Trophoblast cell (in vitro differentiated cells and primary cell): ENCODE measurements at regions not wholly inside any gene's neighbourhood (a gene's known extent, or its start where the extent isn't known, plus 50 kb on each side); places are given as distances from the start of the nearest gene placed in this dataset.

ENCODE experiments used
- DNase-seq, 2 donors: peaks; one replicate each; pipeline ENCODE4 v3.0.0-alpha.2; 2016
- H2AFZ ChIP-seq: 2 replicates; pipeline ENCODE4 v1.6.1; 2013; ENCODE audit warnings: low read length, moderate library complexity, mild to moderate bottlenecking; ENCODE audit not compliant: insufficient read depth, poor library complexity
- H2AK5ac ChIP-seq: 2 replicates; pipeline ENCODE4 v1.6.1; 2013; ENCODE audit warnings: mild to moderate bottlenecking, low read length
- H2BK120ac ChIP-seq: 2 replicates; pipeline ENCODE4 v1.6.1; 2013; ENCODE audit warnings: low read length, mild to moderate bottlenecking, moderate library complexity; ENCODE audit not compliant: insufficient read depth, poor library complexity
- H2BK12ac ChIP-seq: 2 replicates; pipeline ENCODE4 v1.6.1; 2013; ENCODE audit warnings: mild to moderate bottlenecking, low read length, moderate library complexity
- H2BK5ac ChIP-seq: 2 replicates; pipeline ENCODE4 v1.6.1; 2013; ENCODE audit warnings: low read length, low read depth, moderate library complexity, mild to moderate bottlenecking; ENCODE audit not compliant: poor library complexity
- H3K14ac ChIP-seq: 2 replicates; pipeline ENCODE4 v1.6.1; 2013; ENCODE audit warnings: mild to moderate bottlenecking, low read length
- H3K18ac ChIP-seq: 2 replicates; pipeline ENCODE4 v1.6.1; 2013; ENCODE audit warnings: mild to moderate bottlenecking, low read length
- H3K23ac ChIP-seq: 2 replicates; pipeline ENCODE4 v1.6.1; 2013; ENCODE audit warnings: low read length
- H3K27ac ChIP-seq: 2 replicates; pipeline ENCODE4 v1.5.1; 2013; ENCODE audit warnings: low read depth, mild to moderate bottlenecking, inconsistent platforms, low read length, moderate library complexity
- H3K27me3 ChIP-seq: 2 replicates; pipeline ENCODE4 v1.6.1; 2013; ENCODE audit warnings: inconsistent platforms, mild to moderate bottlenecking, low read length, moderate library complexity; ENCODE audit not compliant: insufficient read depth
- H3K36me3 ChIP-seq, 2 experiments: 1 replicate in 1 of 2; 2 replicates in 1 of 2; pipeline ENCODE4 v1.6.1; 2013; ENCODE audit warnings: low read length in 2 of 2, mild to moderate bottlenecking in 2 of 2, moderate library complexity in 1 of 2; ENCODE audit not compliant: insufficient read depth in 2 of 2, control insufficient read depth in 1 of 2
- H3K4ac ChIP-seq: 2 replicates; pipeline ENCODE4 v1.6.1; 2013; ENCODE audit warnings: low read depth, mild to moderate bottlenecking, low read length, moderate library complexity
- H3K4me1 ChIP-seq, 2 experiments: 1 replicate in 1 of 2; 2 replicates in 1 of 2; pipeline ENCODE4 v1.6.1; 2013; ENCODE audit warnings: low read length in 2 of 2, mild to moderate bottlenecking in 2 of 2, moderate library complexity in 1 of 2; ENCODE audit not compliant: insufficient read depth in 2 of 2, control insufficient read depth in 1 of 2
- H3K4me2 ChIP-seq: 2 replicates; pipeline ENCODE4 v1.6.1; 2013; ENCODE audit warnings: inconsistent platforms, mild to moderate bottlenecking, low read length, moderate library complexity
- H3K4me3 ChIP-seq: 2 replicates; pipeline ENCODE4 v1.5.1; 2013; ENCODE audit warnings: mild to moderate bottlenecking, low read depth, low read length, inconsistent platforms
- H3K79me1 ChIP-seq: one replicate; pipeline ENCODE4 v1.6.1; 2013; ENCODE audit warnings: low read length
- H3K79me2 ChIP-seq: 2 replicates; pipeline ENCODE4 v1.6.1; 2013; ENCODE audit warnings: low read length, mild to moderate bottlenecking; ENCODE audit not compliant: control insufficient read depth, insufficient read depth, poor library complexity
- H3K9ac ChIP-seq: 2 replicates; pipeline ENCODE4 v1.6.1; 2013; ENCODE audit warnings: mild to moderate bottlenecking, low read length
- H3K9me3 ChIP-seq: 2 replicates; pipeline ENCODE4 v1.6.1; 2013; ENCODE audit warnings: low read depth, mild to moderate bottlenecking, control low read depth, inconsistent platforms, low read length; ENCODE audit not compliant: insufficient read depth
- H4K12ac ChIP-seq: 2 replicates; pipeline ENCODE4 v1.6.1; 2013; ENCODE audit warnings: low read depth, mild to moderate bottlenecking, low read length, moderate library complexity
- H4K8ac ChIP-seq: 2 replicates; pipeline ENCODE4 v1.6.1; 2013; ENCODE audit warnings: low read depth, mild to moderate bottlenecking, low read length, moderate library complexity
- H4K91ac ChIP-seq: one replicate; pipeline ENCODE4 v1.6.1; 2013; ENCODE audit warnings: low read depth, mild to moderate bottlenecking, low read length, moderate library complexity
- WGBS: extraction: QIAGEN DNeasy Blood & Tissue Kit; methylation state at CpG from one replicate; pipeline ENCODE4 v1.1.7; 2013; ENCODE audit warnings: missing lambda C conversion rate; ENCODE audit not compliant: insufficient read length, insufficient coverage; ENCODE audit errors: extremely low coverage; 5-methylcytosine and 5-hydroxymethylcytosine counted together

GRCh38 chr6:139580592-139581484 is 206.4 kb upstream of the CITED2 start:
- Histone ChIP-seq H3K9ac (no peak overlapping the region), H3K4me2 (no peak overlapping the region), H3K27ac (no peak overlapping the region), H3K4me3 (no peak overlapping the region), H3K79me2 (no peaks in the 10 kb centered on the region), H3K4me1 (peaks cover 3 to 15% of the 10 kb centered on the region in 2 experiments), H2BK120ac (peak overlapping the region; percentile 27), H2AFZ (no peak overlapping the region), H3K9me3 (no peaks in the 10 kb centered on the region), H2BK5ac (no peak overlapping the region), H4K8ac (no peak overlapping the region), H4K12ac (no peak overlapping the region), H3K36me3 (no peaks in the 10 kb centered on the region), H3K27me3 (no peaks in the 10 kb centered on the region), H2AK5ac (no peak overlapping the region), H3K4ac (no peak overlapping the region), H3K79me1 (peaks cover 16% of the 10 kb centered on the region), H3K14ac (no peak overlapping the region), H4K91ac (no peak overlapping the region), H2BK12ac (peak overlapping the region; percentile 50), H3K23ac (no peak overlapping the region), H3K18ac (no peak overlapping the region)
- no CpG with 5 or more reads among the region's 9 CpGs for WGBS
- no peak for DNase-seq

DNA sequence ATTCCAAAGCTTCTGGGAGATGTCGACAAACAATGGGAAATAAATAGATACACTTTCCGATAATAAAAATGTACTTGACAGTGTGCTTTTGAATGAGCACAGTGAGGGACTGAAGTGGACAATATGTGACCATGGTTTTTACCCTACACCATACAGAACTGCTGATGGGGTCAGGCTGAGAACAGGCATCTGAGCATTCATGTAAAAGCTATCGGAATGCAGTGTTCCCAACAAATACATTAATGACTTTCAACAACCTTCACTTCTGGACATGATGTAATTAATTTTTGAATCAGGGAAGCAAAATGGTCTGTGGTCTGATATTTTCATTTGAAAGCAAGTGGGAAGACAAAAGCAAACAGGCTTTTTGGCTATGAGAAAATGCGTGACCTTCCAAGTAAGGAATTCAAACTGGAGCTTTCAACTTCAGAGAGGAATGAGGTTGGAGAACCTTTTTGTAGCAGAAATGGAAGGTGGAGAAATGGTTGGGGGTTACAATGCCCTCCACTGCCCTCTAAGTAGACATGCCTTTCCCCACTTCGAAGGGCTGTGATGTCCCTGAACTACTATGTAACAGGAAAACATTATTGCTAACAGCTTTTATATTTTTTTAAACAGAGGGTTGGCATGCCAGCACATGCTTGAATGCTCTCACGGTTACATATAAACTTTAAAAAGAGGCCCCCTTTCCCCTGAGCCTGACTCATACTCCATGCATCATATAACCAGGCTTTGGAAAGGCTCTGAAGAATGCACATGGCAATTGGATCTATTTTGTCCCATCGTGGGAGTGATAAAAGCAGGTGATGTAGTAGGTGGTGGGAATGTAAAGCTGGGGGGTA is 203.5 kb upstream of the CITED2 start:
- H3K23ac ChIP-seq: no peak overlapping the region
- H2AFZ ChIP-seq: peak overlapping the region; percentile 39
- no peak overlapping the region for H3K14ac ChIP-seq
- no CpG with 5 or more reads among the region's 7 CpGs for WGBS
- peak in 1 of 2 donors; percentile 68 for DNase-seq
- no peak overlapping the region for H3K4ac ChIP-seq
- no peak overlapping the region for H3K4me3 ChIP-seq
- no peak overlapping the region for H3K4me2 ChIP-seq
- peak overlapping the region; percentile 49 for H4K91ac ChIP-seq
- peaks cover 16% of the 10 kb centered on the region for H3K79me1 ChIP-seq
- H3K9ac ChIP-seq: no peak overlapping the region
- H3K36me3 ChIP-seq: no peaks in the 10 kb centered on the region
- H3K79me2 ChIP-seq: no peaks in the 10 kb centered on the region
- peak overlapping the region; percentile 45 for H3K27ac ChIP-seq
- H2AK5ac ChIP-seq: no peak overlapping the region
- H3K9me3 ChIP-seq: no peaks in the 10 kb centered on the region
- no peak overlapping the region for H2BK12ac ChIP-seq
- no peak overlapping the region for H4K8ac ChIP-seq
- no peak overlapping the region for H4K12ac ChIP-seq
- H2BK5ac ChIP-seq: no peak overlapping the region
- no peak overlapping the region for H3K18ac ChIP-seq
- no peaks in the 10 kb centered on the region for H3K27me3 ChIP-seq
- peaks cover 3 to 15% of the 10 kb centered on the region in 2 experiments for H3K4me1 ChIP-seq
- H2BK120ac ChIP-seq: no peak overlapping the region

GRCh38 chr6:139577124-139577762 is 202.8 kb upstream of the CITED2 start:
- Histone ChIP-seq H2BK5ac (peak overlapping the region; percentile 16), H3K79me2 (no peaks in the 10 kb centered on the region), H3K79me1 (peaks cover 13% of the 10 kb centered on the region), H2AK5ac (peak overlapping the region; percentile 83), H3K4ac (no peak overlapping the region), H3K4me1 (peaks cover 0 to 13% of the 10 kb centered on the region in 2 experiments), H4K8ac (peak overlapping the region; percentile 13), H3K14ac (peak overlapping the region; percentile 58), H3K27me3 (no peaks in the 10 kb centered on the region), H3K18ac (no peak overlapping the region), H2AFZ (no peak overlapping the region), H4K91ac (peak overlapping the region; percentile 61), H3K27ac (peak overlapping the region; percentile 45), H3K4me2 (no peak overlapping the region), H3K9me3 (no peaks in the 10 kb centered on the region), H3K9ac (no peak overlapping the region), H4K12ac (no peak overlapping the region), H3K36me3 (no peaks in the 10 kb centered on the region), H2BK12ac (peak overlapping the region; percentile 90), H2BK120ac (peak overlapping the region; percentile 76), H3K4me3 (no peak overlapping the region), H3K23ac (no peak overlapping the region)
- WGBS: no CpG with 5 or more reads among the region's 5 CpGs
- no peak for DNase-seq

- H3K4ac ChIP-seq: no peak overlapping the region
- H2BK5ac ChIP-seq: no peak overlapping the region
- H3K23ac ChIP-seq: no peak overlapping the region
- peaks cover 6% of the 10 kb centered on the region for H3K79me1 ChIP-seq
- H4K12ac ChIP-seq: no peak overlapping the region
- no peak overlapping the region for H3K4me2 ChIP-seq
- H4K8ac ChIP-seq: no peak overlapping the region
- no peaks in the 10 kb centered on the region for H3K9me3 ChIP-seq
- no peak overlapping the region for H3K9ac ChIP-seq
- no peak overlapping the region for H2BK120ac ChIP-seq
- H2AK5ac ChIP-seq: no peak overlapping the region
- no peak overlapping the region for H3K4me3 ChIP-seq
- no peak overlapping the region for H3K27ac ChIP-seq
- H3K14ac ChIP-seq: no peak overlapping the region
- H3K4me1 ChIP-seq: peaks cover 4 to 5% of the 10 kb centered on the region in 2 experiments
- H3K18ac ChIP-seq: no peak overlapping the region
- H3K36me3 ChIP-seq: no peaks in the 10 kb centered on the region
- no peaks in the 10 kb centered on the region for H3K27me3 ChIP-seq
- no peak overlapping the region for H4K91ac ChIP-seq
- H2BK12ac ChIP-seq: no peak overlapping the region
- peak; percentile 85 to 96 for DNase-seq
- no peaks in the 10 kb centered on the region for H3K79me2 ChIP-seq
- no CpG with 5 or more reads among the region's 1 CpG for WGBS
- H2AFZ ChIP-seq: no peak overlapping the region
Measured at GRCh38 chr6:139572001-139572400, 197.6 kb upstream of the CITED2 start.
